ENCODE measurements at regions not wholly inside any gene's neighbourhood (a gene's known extent, or its start where the extent isn't known, plus 50 kb on each side); places are given as distances from the start of the nearest gene placed in this dataset.

DNA sequence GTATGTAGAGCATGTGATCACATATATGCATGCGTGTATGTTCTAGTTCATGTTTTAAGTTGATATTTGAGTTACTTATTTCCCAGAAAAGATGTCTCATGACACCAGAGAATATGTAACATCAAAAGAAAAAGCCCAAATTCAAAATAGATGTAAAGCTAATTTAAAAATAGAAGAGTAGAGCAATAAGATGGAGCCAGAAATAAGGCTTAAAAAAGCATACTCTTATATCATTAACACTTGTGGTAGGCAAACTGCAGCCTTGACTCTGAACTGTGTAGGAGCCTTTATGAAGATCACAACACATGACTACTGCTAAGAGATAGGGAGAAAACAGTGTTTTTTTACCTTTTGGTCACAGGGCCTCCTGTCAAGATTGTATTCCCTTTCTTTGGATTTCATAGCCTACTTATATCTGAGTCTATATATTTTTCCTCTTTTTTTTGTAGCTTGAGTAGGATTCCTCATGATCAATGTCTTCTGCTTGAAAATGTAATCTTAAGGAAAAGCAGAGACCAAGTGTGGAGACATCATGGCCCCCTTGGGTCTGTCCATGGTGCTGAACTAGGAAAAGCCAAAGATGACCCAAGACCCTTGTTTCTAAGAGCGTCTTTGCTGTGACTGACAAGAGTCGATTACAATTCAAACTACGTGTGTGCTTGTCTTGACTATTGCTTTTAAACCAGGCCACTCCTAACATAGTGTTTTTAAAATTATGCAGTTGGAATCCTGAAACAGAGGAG, 390.4 kb downstream of the SHISA9 start:
- H3K27ac ChIP-seq: no peak overlapping the region
- H3K27me3 ChIP-seq: no peaks in the 10 kb centered on the region
- no peaks in the 10 kb centered on the region for H3K36me3 ChIP-seq
- DNase-seq (ENCODE audit: low spot score in 2 of 2): no peak
- H3K4me3 ChIP-seq: no peak overlapping the region
- no peaks in the 10 kb centered on the region for H3K9me3 ChIP-seq
- intact Hi-C loops (cut with DNase I; ENCODE audit: low total_unique reads): no loop called here
- TF ChIP-seq POLR2A (IDR thresholded peaks at IDR 0.05): no peak
- no peak for TF ChIP-seq POLR2AphosphoS5 (IDR thresholded peaks at IDR 0.05)
- TF ChIP-seq, protein P1, sequence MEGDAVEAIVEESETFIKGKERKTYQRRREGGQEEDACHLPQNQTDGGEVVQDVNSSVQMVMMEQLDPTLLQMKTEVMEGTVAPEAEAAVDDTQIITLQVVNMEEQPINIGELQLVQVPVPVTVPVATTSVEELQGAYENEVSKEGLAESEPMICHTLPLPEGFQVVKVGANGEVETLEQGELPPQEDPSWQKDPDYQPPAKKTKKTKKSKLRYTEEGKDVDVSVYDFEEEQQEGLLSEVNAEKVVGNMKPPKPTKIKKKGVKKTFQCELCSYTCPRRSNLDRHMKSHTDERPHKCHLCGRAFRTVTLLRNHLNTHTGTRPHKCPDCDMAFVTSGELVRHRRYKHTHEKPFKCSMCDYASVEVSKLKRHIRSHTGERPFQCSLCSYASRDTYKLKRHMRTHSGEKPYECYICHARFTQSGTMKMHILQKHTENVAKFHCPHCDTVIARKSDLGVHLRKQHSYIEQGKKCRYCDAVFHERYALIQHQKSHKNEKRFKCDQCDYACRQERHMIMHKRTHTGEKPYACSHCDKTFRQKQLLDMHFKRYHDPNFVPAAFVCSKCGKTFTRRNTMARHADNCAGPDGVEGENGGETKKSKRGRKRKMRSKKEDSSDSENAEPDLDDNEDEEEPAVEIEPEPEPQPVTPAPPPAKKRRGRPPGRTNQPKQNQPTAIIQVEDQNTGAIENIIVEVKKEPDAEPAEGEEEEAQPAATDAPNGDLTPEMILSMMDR (IDR thresholded peaks at IDR 0.05): no peak
- H3K4me1 ChIP-seq: no peaks in the 10 kb centered on the region

DNA sequence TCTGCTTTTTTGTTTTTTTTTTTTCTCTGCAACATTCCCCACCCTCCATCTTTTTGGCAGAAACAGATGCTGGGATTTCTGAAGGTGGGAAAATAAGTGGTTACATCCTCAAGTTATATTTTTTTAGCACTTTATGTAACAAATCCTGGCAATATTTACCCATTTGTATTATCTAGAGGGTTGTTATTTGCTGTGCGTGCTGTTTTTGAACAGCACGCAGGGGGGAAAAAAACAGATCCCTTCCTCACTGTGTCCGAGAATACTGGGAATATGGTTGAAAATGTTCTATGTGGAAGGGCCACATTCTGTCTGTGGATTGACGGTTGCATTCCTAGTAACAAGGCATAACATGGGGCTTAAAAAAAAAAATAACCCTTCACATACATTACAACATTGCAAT, 394.8 kb downstream of the SHISA9 start:
- Histone ChIP-seq H3K4me3 (no peak overlapping the region), H3K4me1 (no peaks in the 10 kb centered on the region), H3K36me3 (no peaks in the 10 kb centered on the region), H3K9me3 (no peaks in the 10 kb centered on the region), H3K27ac (no peak overlapping the region), H3K27me3 (no peaks in the 10 kb centered on the region)
- DNase-seq (ENCODE audit: low spot score in 2 of 2): no peak
- intact Hi-C loops (cut with DNase I; ENCODE audit: low total_unique reads): no loop called here
- TF ChIP-seq, protein P1 (IDR thresholded peaks at IDR 0.05): no peak
- TF ChIP-seq POLR2AphosphoS5 (IDR thresholded peaks at IDR 0.05) (no peak), POLR2A (IDR thresholded peaks at IDR 0.05) (no peak)

DNA sequence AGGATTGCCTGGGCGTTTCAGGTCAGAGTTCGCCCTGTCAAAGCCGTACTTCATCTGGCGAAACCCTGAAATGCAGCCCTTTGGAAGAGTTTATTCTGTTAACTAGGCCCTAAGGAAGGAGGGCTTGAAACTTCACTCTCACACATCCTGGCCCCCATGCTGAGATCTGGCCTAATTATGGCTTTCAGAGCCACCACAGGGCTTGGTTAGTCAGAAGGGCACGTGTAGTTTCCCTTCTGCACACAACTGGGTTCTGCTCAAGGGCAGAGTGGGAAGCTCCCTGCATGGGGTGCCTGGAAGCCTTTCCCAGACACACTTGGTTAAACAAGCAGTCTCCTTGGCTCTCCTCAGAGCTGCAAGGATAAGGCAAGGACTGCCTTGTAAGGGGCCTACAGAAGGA, 397.3 kb downstream of the SHISA9 start:
- Histone ChIP-seq H3K36me3 (no peaks in the 10 kb centered on the region), H3K27ac (no peak overlapping the region), H3K4me3 (no peak overlapping the region), H3K9me3 (no peaks in the 10 kb centered on the region), H3K27me3 (no peaks in the 10 kb centered on the region), H3K4me1 (no peaks in the 10 kb centered on the region)
- TF ChIP-seq POLR2AphosphoS5 (IDR thresholded peaks at IDR 0.05): no peak
- no peak for TF ChIP-seq POLR2A (IDR thresholded peaks at IDR 0.05)
- TF ChIP-seq, protein P1 (IDR thresholded peaks at IDR 0.05): no peak
- intact Hi-C loops (cut with DNase I; ENCODE audit: low total_unique reads): no loop called here
- DNase-seq (ENCODE audit: low spot score in 2 of 2): no peak

DNA sequence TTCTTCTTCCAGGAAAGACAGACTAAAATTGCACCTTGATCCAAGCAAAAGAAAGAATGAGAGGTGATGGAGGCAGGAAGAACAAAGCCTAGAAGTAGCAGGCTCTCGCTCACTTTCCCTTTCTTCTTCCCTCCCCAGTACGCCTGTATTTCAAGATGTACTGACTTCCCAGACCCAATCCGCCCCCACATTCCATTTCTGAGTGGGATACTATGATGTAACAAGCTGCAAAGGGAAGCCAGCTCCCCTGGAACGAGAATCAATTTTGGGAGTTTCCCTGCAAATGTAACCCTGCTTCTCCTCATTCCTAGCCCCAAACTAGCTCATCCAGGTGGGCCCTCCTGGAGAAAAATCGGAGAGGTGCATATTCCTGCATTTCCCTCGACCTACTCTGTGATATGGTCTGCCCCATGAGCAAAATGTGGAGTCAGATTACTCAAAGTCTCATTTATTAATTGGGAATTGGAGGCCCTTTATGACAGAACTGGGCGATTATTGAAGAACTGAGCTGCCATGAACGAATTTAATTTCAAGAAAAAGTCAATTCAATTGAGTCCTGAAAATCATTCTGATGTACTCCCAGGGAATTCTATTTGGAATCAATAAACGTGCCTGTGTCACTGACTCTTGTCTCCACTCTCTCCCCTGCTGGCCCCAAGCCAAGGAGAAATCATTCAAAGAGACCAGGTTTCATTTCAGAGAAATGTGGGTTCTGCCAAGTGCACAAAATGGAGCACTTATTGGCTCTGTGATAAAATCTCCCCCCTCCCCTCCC, 398.9 kb downstream of the SHISA9 start:
- DNase-seq (ENCODE audit: low spot score in 2 of 2): no peak
- H3K27me3 ChIP-seq: no peaks in the 10 kb centered on the region
- intact Hi-C loops (cut with DNase I; ENCODE audit: low total_unique reads): no loop called here
- H3K9me3 ChIP-seq: no peaks in the 10 kb centered on the region
- TF ChIP-seq POLR2A (IDR thresholded peaks at IDR 0.05) (no peak), POLR2AphosphoS5 (IDR thresholded peaks at IDR 0.05) (no peak)
- TF ChIP-seq, protein P1 (IDR thresholded peaks at IDR 0.05): no peak
- H3K4me3 ChIP-seq: no peak overlapping the region
- H3K36me3 ChIP-seq: no peaks in the 10 kb centered on the region
- H3K27ac ChIP-seq: no peak overlapping the region
- H3K4me1 ChIP-seq: no peaks in the 10 kb centered on the region
